HG02970 (cell line): ENCODE measurements at regions not wholly inside any gene's neighbourhood (a gene's known extent, or its start where the extent isn't known, plus 50 kb on each side); places are given as distances from the start of the nearest gene placed in this dataset.

Experiments used
- ATAC-seq: cut with Tn5 transposase; IDR thresholded peaks from one replicate; pipeline ENCODE4 v1.9.1; 2021; ENCODE audit warnings: mild to moderate bottlenecking, moderate library complexity, moderate number of reproducible peaks; ENCODE audit not compliant: unreplicated experiment, low FRiP score

GRCh38 chr4:135239964-135240363, 1038.4 kb upstream of the PABPC4L start:
- no peak for ATAC-seq

GRCh38 chr4:135238940-135239339, 1037.4 kb upstream of the PABPC4L start:
- ATAC-seq = no peak

GRCh38 chr4:135236048-135236447, 1034.5 kb upstream of the PABPC4L start:
- ATAC-seq = no peak

- ATAC-seq = no peak
Measured at GRCh38 chr4:135227842-135228241, 1026.3 kb upstream of the PABPC4L start.

- ATAC-seq = no peak
Measured at GRCh38 chr4:135225551-135225950, 1024.0 kb upstream of the PABPC4L start.

GRCh38 chr4:135210341-135210740, 1008.8 kb upstream of the PABPC4L start:
- no peak for ATAC-seq

- no peak for ATAC-seq
Measured at GRCh38 chr4:135207531-135207930, 1005.9 kb upstream of the PABPC4L start.

- no peak for ATAC-seq
Measured at GRCh38 chr4:135204311-135204710, 1002.7 kb upstream of the PABPC4L start.

GRCh38 chr4:135201081-135201480, 999.5 kb upstream of the PABPC4L start:
- ATAC-seq = no peak

- no peak for ATAC-seq
Measured at GRCh38 chr4:135197641-135198040, 996.1 kb upstream of the PABPC4L start.

GRCh38 chr4:135194477-135194876, 992.9 kb upstream of the PABPC4L start:
- ATAC-seq = no peak

- ATAC-seq = no peak
Measured at GRCh38 chr4:135192751-135193535, 991.4 kb upstream of the PABPC4L start.

GRCh38 chr4:135191596-135191995, 990.0 kb upstream of the PABPC4L start:
- ATAC-seq = no peak

- no peak for ATAC-seq
Measured at GRCh38 chr4:135186002-135186401, 984.4 kb upstream of the PABPC4L start.

- no peak for ATAC-seq
Measured at GRCh38 chr4:135185256-135185655, 983.7 kb upstream of the PABPC4L start.

- ATAC-seq = no peak
Measured at GRCh38 chr4:135184715-135185114, 983.1 kb upstream of the PABPC4L start.

- no peak for ATAC-seq
Measured at GRCh38 chr4:135177321-135177720, 975.7 kb upstream of the PABPC4L start.

GRCh38 chr4:135166661-135167060, 965.1 kb upstream of the PABPC4L start:
- no peak for ATAC-seq

GRCh38 chr4:135164601-135165000, 963.0 kb upstream of the PABPC4L start:
- no peak for ATAC-seq

- no peak for ATAC-seq
Measured at GRCh38 chr4:135144498-135144897, 942.9 kb upstream of the PABPC4L start.

GRCh38 chr4:135124196-135124595, 922.6 kb upstream of the PABPC4L start:
- no peak for ATAC-seq

GRCh38 chr4:135123632-135124031, 922.0 kb upstream of the PABPC4L start:
- no peak for ATAC-seq

GRCh38 chr4:135122457-135122856, 920.9 kb upstream of the PABPC4L start:
- no peak for ATAC-seq
